ENCODE measurements at regions not wholly inside any gene's neighbourhood (a gene's known extent, or its start where the extent isn't known, plus 50 kb on each side); places are given as distances from the start of the nearest gene placed in this dataset.

GRCh38 chr12:93202688-93203087, 175.0 kb upstream of the NUDT4 start:
- no peak for ATAC-seq (replicated peaks in 6 of 8)
- Histone ChIP-seq H3K4me1 (replicated peaks in 1 of 2) (no peaks in the 10 kb centered on the region), H3K4me3 (no peak overlapping the region), H3K27ac (no peak overlapping the region)
- in situ Hi-C loops (cut with MboI; ENCODE audit: low pct_unique_long_range_greater_than_20kb in 2 of 9, low sequenced_read_pairs in 9 of 9, unreplicated experiment in 9 of 9): no loop called here
- 60 to 100% (median 92%) methylated on average over 1 to 2 of the region's 2 CpGs; no CpG with 5 or more reads in 5 of the 10 experiments for WGBS, 10 experiments

DNA sequence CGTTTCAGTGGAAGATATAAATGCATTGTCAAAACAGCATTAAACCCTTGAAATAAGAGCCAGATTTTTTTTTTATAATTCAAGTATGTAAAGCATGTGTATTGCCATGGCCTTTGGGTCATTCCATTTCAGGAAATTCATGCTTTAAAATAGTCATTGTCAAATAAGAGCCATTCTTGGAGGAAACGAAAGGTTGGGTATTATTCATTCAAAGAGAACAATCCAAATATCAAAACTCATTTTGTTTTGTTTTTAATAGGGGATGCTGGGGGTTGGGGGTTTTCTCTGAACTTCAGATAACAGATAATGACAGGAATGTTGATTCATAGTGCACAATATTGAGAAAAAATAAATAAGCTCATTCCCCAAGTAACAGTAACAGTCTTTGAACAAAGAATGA, 174.4 kb upstream of the NUDT4 start:
- H3K4me1 ChIP-seq (replicated peaks in 1 of 2): no peaks in the 10 kb centered on the region
- WGBS, 10 experiments: 22 to 92% (median 60%) methylated on average over 1 to 2 of the region's 2 CpGs; no CpG with 5 or more reads in 1 of the 10 experiments
- H3K4me3 ChIP-seq: no peak overlapping the region
- in situ Hi-C loops (cut with MboI; ENCODE audit: low pct_unique_long_range_greater_than_20kb in 2 of 9, low sequenced_read_pairs in 9 of 9, unreplicated experiment in 9 of 9): no loop called here
- H3K27ac ChIP-seq: no peak overlapping the region
- no peak for ATAC-seq (replicated peaks in 6 of 8)

- H3K4me3 ChIP-seq: no peak overlapping the region
- no peaks in the 10 kb centered on the region for H3K4me1 ChIP-seq (replicated peaks in 1 of 2)
- in situ Hi-C loops (cut with MboI; ENCODE audit: low pct_unique_long_range_greater_than_20kb in 2 of 9, low sequenced_read_pairs in 9 of 9, unreplicated experiment in 9 of 9): no loop called here
- no peak overlapping the region for H3K27ac ChIP-seq
- 52 to 100% (median 83%) methylated on average over 1 to 4 of the region's 4 CpGs for WGBS, 10 experiments
- no peak for ATAC-seq (replicated peaks in 6 of 8)
These were observed 172.8 kb upstream of the NUDT4 start for GRCh38 chr12:93204896-93205295.

GRCh38 chr12:93205361-93205760, 172.4 kb upstream of the NUDT4 start:
- Histone ChIP-seq H3K4me3 (no peak overlapping the region), H3K27ac (no peak overlapping the region), H3K4me1 (replicated peaks in 1 of 2) (no peaks in the 10 kb centered on the region)
- 60 to 100% (median 90%) methylated on average over 1 to 2 of the region's 3 CpGs; no CpG with 5 or more reads in 3 of the 10 experiments for WGBS, 10 experiments
- ATAC-seq (replicated peaks in 6 of 8): peak in 1 of 8 experiments; percentile 46
- in situ Hi-C loops (cut with MboI; ENCODE audit: low pct_unique_long_range_greater_than_20kb in 2 of 9, low sequenced_read_pairs in 9 of 9, unreplicated experiment in 9 of 9): no loop called here

DNA sequence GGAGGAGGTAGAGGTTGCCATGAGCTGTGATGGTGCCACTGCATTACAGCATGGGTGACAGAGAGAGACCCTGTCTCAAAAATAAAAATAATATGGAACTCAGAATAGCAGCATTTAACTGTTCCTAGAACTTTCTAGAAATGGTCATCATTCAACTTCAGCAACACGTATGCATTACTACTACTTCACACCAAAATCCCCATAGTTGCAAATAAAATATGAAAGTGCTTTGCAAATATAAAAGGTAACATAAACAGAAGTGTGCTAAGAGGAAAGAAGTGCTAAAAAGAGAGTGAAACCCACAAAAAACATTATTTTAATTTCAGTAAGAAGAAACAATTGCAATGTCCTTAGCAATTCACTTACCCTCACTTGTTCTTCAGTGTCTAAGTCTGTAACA, 169.7 kb upstream of the NUDT4 start:
- in situ Hi-C loops (cut with MboI; ENCODE audit: low pct_unique_long_range_greater_than_20kb in 2 of 9, low sequenced_read_pairs in 9 of 9, unreplicated experiment in 9 of 9): no loop called here
- Histone ChIP-seq H3K4me3 (no peak overlapping the region), H3K27ac (no peak overlapping the region), H3K4me1 (replicated peaks in 1 of 2) (no peaks in the 10 kb centered on the region)
- no peak for ATAC-seq (replicated peaks in 6 of 8)
- WGBS, 10 experiments: 0 to 100% (median 80%) methylated on average over 1 of the region's 1 CpG; no CpG with 5 or more reads in 5 of the 10 experiments

GRCh38 chr12:93214523-93215289, 163.0 kb upstream of the NUDT4 start:
- no peaks in the 10 kb centered on the region for H3K4me1 ChIP-seq (replicated peaks in 1 of 2)
- in situ Hi-C loops (cut with MboI; ENCODE audit: low pct_unique_long_range_greater_than_20kb in 2 of 9, low sequenced_read_pairs in 9 of 9, unreplicated experiment in 9 of 9): no loop called here
- H3K4me3 ChIP-seq: no peak overlapping the region
- ATAC-seq (replicated peaks in 6 of 8): no peak
- WGBS, 10 experiments: 74 to 100% (median 92%) methylated on average over 1 to 5 of the region's 6 CpGs; no CpG with 5 or more reads in 3 of the 10 experiments
- no peak overlapping the region for H3K27ac ChIP-seq

DNA sequence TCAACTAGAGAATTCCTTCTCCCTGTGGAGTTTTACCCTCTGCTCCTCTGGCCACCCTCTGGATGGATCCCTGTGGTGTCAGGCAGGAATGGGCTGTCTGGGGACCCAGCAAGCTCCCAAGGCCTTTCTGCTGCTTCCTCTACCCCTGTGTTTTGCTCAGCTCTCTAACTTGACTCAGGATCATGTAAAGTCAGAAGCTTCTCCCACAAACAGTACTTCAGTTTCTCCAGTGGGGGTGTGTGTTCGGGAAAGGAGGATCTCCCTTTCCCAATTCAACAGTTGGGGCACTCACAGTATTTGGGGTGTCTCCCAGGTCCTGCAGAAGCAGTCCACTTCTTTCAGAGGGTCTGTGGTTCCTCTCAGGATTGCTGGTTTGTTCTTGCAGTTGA, 162.4 kb upstream of the NUDT4 start:
- WGBS, 10 experiments: 60 to 100% (median 100%) methylated on average over 1 of the region's 1 CpG; no CpG with 5 or more reads in 5 of the 10 experiments
- ATAC-seq (replicated peaks in 6 of 8): no peak
- Histone ChIP-seq H3K4me3 (no peak overlapping the region), H3K4me1 (replicated peaks in 1 of 2) (no peaks in the 10 kb centered on the region), H3K27ac (no peak overlapping the region)
- in situ Hi-C loops (cut with MboI; ENCODE audit: low pct_unique_long_range_greater_than_20kb in 2 of 9, low sequenced_read_pairs in 9 of 9, unreplicated experiment in 9 of 9): no loop called here

DNA sequence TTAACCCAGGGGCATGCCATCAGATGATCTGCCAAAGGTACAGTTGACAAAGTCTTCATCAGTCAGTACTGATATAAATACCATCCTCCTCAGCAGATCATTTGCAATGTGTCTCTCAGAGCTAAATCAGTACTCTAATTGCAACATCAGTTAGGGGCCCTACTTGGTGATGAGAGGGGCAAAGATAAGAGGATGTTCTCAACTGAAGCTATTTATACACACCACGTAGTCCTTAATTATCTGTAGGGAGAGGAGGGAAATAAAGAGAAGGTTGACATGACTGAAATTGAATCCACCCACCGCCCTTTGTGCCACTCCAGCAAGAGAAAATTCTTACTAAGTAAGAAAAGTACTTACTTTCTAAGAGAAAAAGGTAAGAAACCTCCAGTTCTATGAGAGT, 157.8 kb upstream of the NUDT4 start:
- no peak overlapping the region for H3K4me3 ChIP-seq
- no peaks in the 10 kb centered on the region for H3K4me1 ChIP-seq (replicated peaks in 1 of 2)
- no peak for ATAC-seq (replicated peaks in 6 of 8)
- 44 to 86% (median 69%) methylated on average over 1 to 2 of the region's 2 CpGs; no CpG with 5 or more reads in 1 of the 10 experiments for WGBS, 10 experiments
- in situ Hi-C loops (cut with MboI; ENCODE audit: low pct_unique_long_range_greater_than_20kb in 2 of 9, low sequenced_read_pairs in 9 of 9, unreplicated experiment in 9 of 9): no loop called here
- H3K27ac ChIP-seq: no peak overlapping the region

DNA sequence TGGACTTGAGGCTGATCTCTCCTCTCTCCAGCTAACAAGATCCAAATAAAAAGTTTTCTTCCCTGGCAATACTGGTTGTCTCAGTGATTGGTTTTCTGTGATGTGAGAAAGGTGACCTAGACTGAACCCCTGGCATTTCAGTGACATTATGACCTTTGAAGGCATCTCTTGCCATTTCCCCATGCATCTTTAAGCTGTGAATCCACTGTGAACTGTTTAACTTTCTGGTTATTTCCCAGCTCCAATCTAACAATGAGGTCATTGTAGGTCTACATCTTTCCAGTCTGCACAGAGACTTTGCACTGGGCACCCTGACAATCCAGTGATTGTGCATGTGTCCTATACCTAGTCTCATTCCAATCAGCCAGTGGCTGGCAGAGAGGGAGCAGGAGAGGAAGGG, 155.9 kb upstream of the NUDT4 start:
- no peak for ATAC-seq (replicated peaks in 6 of 8)
- H3K4me1 ChIP-seq (replicated peaks in 1 of 2): no peaks in the 10 kb centered on the region
- in situ Hi-C loops (cut with MboI; ENCODE audit: low pct_unique_long_range_greater_than_20kb in 2 of 9, low sequenced_read_pairs in 9 of 9, unreplicated experiment in 9 of 9): no loop called here
- H3K27ac ChIP-seq: no peak overlapping the region
- no peak overlapping the region for H3K4me3 ChIP-seq

GRCh38 chr12:93223440-93224426, 154.0 kb upstream of the NUDT4 start:
- in situ Hi-C loops (cut with MboI; ENCODE audit: low pct_unique_long_range_greater_than_20kb in 2 of 9, low sequenced_read_pairs in 9 of 9, unreplicated experiment in 9 of 9): no loop called here
- H3K4me1 ChIP-seq (replicated peaks in 1 of 2): no peaks in the 10 kb centered on the region
- 11 to 100% (median 88%) methylated on average over 2 to 5 of the region's 5 CpGs for WGBS, 10 experiments
- no peak overlapping the region for H3K4me3 ChIP-seq
- H3K27ac ChIP-seq: no peak overlapping the region
- ATAC-seq (replicated peaks in 6 of 8): peak in 5 of 8 experiments; percentile 32 to 98 (median 87)

DNA sequence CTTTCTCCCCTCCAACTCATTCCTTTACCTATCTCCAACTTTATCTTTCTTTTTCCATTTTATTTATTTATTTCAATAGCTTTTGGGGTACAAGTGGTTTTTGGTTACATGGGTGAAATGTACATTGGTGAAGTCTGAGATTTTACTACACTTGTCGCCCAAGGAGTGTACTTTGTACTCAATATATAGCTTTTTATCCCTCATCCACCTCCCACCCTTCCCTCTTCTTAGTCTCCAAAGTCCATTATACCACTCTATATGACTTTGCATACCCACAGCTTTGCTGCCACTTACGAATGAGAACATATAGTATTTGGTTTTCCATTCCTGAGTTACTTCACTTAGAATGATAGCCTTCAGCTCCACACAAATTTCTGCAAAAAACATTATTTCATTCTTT, 152.6 kb upstream of the NUDT4 start:
- WGBS, 10 experiments: 75 to 100% (median 88%) methylated on average over 1 to 2 of the region's 2 CpGs
- in situ Hi-C loops (cut with MboI; ENCODE audit: low pct_unique_long_range_greater_than_20kb in 2 of 9, low sequenced_read_pairs in 9 of 9, unreplicated experiment in 9 of 9): no loop called here
- ATAC-seq (replicated peaks in 6 of 8): no peak
- no peaks in the 10 kb centered on the region for H3K4me1 ChIP-seq (replicated peaks in 1 of 2)
- no peak overlapping the region for H3K27ac ChIP-seq
- no peak overlapping the region for H3K4me3 ChIP-seq

GRCh38 chr12:93226361-93226760, 151.4 kb upstream of the NUDT4 start:
- H3K27ac ChIP-seq: no peak overlapping the region
- no peaks in the 10 kb centered on the region for H3K4me1 ChIP-seq (replicated peaks in 1 of 2)
- ATAC-seq (replicated peaks in 6 of 8): no peak
- H3K4me3 ChIP-seq: no peak overlapping the region
- in situ Hi-C loops (cut with MboI; ENCODE audit: low pct_unique_long_range_greater_than_20kb in 2 of 9, low sequenced_read_pairs in 9 of 9, unreplicated experiment in 9 of 9): no loop called here

DNA sequence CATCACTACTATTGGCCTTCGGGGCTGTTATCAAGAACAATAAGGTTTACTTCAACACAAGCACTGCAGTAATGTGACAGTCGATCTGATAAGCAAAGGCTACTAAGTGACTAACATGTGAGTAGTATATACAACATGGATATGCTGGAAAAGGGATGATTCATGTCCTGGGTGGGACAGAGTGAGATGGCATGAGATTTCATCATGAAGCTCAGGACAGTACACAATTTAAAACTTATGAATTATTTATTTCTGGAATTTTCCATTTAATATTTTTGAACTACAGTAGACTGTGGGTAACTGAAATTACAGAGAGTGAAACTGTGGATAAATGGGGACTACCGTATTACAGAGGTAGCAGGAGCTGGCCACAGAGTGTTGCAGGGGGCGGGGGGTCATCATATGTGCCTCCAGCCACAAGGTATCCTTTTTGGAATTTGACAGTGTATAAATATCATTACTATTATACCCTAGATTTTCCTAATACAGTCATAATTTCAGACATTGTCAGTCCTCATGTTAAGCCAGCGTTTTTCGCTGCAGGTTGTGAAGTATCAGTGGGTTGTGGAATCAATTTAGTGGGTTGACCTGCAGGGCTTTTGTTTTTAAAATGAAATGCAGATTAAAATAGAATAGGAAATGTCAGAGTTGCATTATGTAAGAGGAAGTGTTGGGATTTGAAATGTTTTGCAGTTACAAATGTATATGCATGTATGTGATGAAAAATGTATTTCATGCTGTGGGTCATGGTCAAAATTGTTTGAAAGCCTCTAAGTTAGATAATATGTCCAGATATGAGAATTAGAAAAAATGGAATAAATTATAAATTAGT, 148.0 kb upstream of the NUDT4 start:
- Histone ChIP-seq H3K27ac (no peak overlapping the region), H3K4me3 (no peak overlapping the region), H3K4me1 (replicated peaks in 1 of 2) (no peaks in the 10 kb centered on the region)
- in situ Hi-C loops (cut with MboI; ENCODE audit: low pct_unique_long_range_greater_than_20kb in 2 of 9, low sequenced_read_pairs in 9 of 9, unreplicated experiment in 9 of 9): no loop called here
- peak; percentile 76 to 100 (median 97) for ATAC-seq (replicated peaks in 6 of 8)
- 47 to 100% (median 67%) methylated on average over 1 to 6 of the region's 6 CpGs; no CpG with 5 or more reads in 1 of the 10 experiments for WGBS, 10 experiments
